Fibroblast of mammary gland (primary cell): ENCODE measurements at regions not wholly inside any gene's neighbourhood (a gene's known extent, or its start where the extent isn't known, plus 50 kb on each side); places are given as distances from the start of the nearest gene placed in this dataset.
"Not testable (repeated sequence)": the region's sequence is repeated elsewhere in the genome, so short reads cannot be mapped to it uniquely, and the experiment has no call there.

Experiments
- DNase-seq: peaks from one replicate; pipeline ENCODE4 v3.0.0-alpha.2; 2010; ENCODE audit warnings: low read depth
- H3K4me3 ChIP-seq: 2 replicates; pipeline ENCODE4 v1.5.1; 2011; ENCODE audit warnings: low read depth, mild to moderate bottlenecking, low read length, moderate library complexity; ENCODE audit not compliant: control insufficient read depth
- CTCF ChIP-seq: conservative IDR thresholded peaks from 2 replicates; pipeline ENCODE4 v1.5.1; 2011; ENCODE audit warnings: low read depth, low read length, inconsistent platforms; ENCODE audit not compliant: control insufficient read depth, insufficient read depth

- DNase-seq = no peak
- H3K4me3 ChIP-seq = no peak overlapping the region
- TF ChIP-seq CTCF = no peak
Measured at GRCh38 chr14:44403193-44403592, 103.9 kb downstream of the FSCB start.

DNA sequence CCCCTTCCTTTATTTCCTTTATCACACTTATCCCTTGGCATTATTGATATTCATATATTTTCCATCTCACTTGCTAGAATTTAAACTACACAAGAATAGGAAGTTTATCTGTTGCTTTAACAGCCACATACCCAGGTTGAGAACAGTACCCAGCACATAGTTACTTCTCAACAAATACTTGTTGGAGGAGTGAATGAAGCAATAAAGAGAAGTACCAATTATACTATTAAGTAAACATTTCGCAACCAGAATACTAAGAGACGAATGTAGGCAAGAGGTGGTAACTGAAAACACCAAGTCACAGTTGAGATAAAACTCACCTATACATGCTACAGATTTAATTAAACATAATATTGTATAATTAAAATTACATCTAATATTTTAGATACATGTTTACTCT lies 110.9 kb downstream of the FSCB start:
- TF ChIP-seq CTCF = no peak
- DNase-seq = no peak
- H3K4me3 ChIP-seq = no peak overlapping the region

DNA sequence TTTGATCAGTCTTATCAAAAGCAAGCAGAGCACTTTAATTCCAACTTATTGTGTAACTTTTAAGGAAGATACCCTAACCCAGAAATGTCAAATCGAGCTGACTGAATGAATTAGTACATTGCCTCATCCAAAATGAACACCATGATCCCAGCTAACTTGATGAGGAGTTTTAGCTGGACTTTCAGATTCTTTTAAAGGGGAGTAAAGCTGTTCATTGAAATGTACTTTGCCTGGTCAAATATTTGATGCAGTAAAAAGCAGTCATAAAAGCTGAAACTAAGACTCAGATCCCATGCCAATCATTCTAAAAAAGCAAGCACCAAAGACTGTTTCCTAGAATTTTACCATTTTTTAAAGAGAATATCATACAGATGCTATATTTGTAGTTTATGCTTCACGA lies 114.1 kb downstream of the FSCB start:
- TF ChIP-seq CTCF = no peak
- DNase-seq = no peak
- H3K4me3 ChIP-seq = no peak overlapping the region

DNA sequence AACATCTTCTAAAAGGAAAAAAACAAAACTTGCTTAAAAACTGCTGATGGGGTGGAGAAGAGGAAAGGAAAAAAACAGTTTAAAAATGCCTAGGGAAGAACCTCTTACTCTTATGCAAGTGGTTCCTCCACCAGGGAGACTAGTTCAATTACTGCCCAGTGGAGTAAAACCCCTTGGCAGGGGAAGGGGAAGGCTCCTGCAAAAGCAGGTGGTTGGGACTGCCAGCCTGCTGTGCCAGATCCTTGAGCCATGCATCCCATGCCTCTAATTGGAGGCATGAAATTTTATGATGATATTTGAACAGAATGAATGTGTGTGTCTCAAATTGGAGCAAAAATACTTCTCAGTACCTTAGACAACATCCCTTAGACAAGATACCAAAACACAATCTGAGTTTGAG lies 118.8 kb downstream of the FSCB start:
- H3K4me3 ChIP-seq = no peak overlapping the region
- DNase-seq = no peak
- no peak for TF ChIP-seq CTCF

GRCh38 chr14:44385906-44386305 lies 121.2 kb downstream of the FSCB start:
- H3K4me3 ChIP-seq = no peak overlapping the region
- no peak for DNase-seq
- TF ChIP-seq CTCF = no peak

GRCh38 chr14:44385296-44385695 lies 121.8 kb downstream of the FSCB start:
- not testable (repeated sequence) for H3K4me3 ChIP-seq

DNA sequence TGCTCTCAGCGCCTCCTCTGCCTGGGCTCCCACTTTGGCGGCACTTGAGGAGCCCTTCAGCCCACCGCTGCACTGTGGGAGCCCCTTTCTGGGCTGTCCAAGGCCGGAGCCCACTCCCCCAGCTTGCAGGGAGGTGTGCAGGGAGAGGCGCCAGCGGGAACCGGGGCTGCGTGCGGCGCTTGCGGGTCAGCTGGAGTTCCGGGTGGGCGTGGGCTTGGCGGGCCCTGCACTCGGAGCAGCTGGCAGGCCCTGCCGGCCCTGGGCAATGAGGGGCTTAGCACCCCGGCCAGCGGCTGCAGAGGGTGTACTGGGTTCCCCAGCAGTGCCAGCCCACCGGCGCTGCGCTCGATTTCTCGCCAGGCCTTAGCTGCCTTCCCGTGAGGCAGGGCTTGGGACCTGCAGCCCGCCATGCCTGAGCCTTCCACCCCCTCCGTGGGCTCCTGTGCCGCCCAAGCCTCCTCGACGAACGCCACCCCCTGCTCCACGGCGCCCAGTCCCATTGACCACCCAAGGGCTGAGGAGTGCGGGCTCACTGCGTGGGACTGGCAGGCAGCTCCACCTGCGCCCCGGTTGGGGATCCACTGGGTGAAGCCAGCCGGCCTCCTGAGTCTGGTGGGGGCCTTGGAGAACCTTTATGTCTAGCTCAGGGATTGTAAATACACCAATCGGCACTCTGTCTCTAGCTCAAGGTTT lies 122.3 kb downstream of the FSCB start:
- H3K4me3 ChIP-seq, DNase-seq: not testable (repeated sequence)

More at GRCh38 chr14:44385296-44385695, 121.8 kb downstream of the FSCB start:
- not testable (repeated sequence) for DNase-seq

- H3K4me3 ChIP-seq = no peak overlapping the region
- TF ChIP-seq CTCF = no peak
- DNase-seq = no peak
Measured at GRCh38 chr14:44384093-44384492, 123.0 kb downstream of the FSCB start.
